ENCODE measurements at regions not wholly inside any gene's neighbourhood (a gene's known extent, or its start where the extent isn't known, plus 50 kb on each side); places are given as distances from the start of the nearest gene placed in this dataset.

DNA sequence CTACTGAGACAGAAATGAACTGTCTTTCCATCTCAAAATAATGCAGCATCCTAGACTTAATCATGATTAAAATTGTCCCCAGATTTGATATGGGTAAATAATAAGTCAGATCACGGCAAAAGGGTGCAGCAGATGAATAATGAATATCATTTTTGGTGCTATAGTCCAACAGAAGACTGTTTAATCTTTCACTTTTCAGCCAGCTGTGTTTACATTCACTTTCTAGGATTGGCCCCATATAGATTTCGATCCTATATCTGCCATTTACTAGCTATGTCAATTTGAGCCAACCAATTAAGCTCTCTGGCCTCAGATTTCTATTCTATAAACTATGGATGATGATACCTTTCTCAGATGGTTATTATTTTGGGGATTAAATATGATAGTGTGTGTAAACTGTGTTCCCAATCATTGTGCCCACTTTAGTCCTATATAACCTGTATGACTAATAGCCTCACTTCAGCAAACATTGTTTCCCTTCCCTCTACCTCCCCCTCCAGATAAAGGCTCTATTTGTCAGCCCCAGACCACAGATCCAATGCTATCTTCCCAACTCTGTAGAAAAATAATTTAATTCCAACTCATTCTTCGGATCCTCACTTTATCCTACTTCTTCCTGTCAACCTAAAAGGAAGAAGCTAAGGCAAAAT lies 53.6 kb upstream of the NT5E start:
- H3K27me3 Mint-ChIP-seq, result peaks cover 5% of the 10 kb centered on the region
- no peak overlapping the region for H3K4me2 ChIP-seq (replicated peaks; ENCODE audit: low read depth, low read length, poor library complexity, severe bottlenecking)
- H3K4me3 Mint-ChIP-seq, result no peak overlapping the region
- ChIA-PET POLR2A (no interaction called here), CTCF (no interaction called here)
- no peak overlapping the region for H3K27ac Mint-ChIP-seq
- H3K9me3 ChIP-seq (ENCODE audit: control extremely low read depth in 1 of 3, control insufficient read depth in 2 of 3, insufficient read depth in 1 of 3, low read length in 2 of 3), result peaks cover 0 to 4% (median 0%) of the 10 kb centered on the region in 3 donors
- no peak overlapping the region for H3K9ac ChIP-seq (ENCODE audit: low read length)
- no peak for ATAC-seq (ENCODE audit: low read depth)
- no peak for TF ChIP-seq EZH2 (IDR thresholded peaks at IDR 0.05; ENCODE audit: borderline replicate concordance, insufficient read depth, low read depth, low read length, poor library complexity, severe bottlenecking)
- TF ChIP-seq, protein P1, sequence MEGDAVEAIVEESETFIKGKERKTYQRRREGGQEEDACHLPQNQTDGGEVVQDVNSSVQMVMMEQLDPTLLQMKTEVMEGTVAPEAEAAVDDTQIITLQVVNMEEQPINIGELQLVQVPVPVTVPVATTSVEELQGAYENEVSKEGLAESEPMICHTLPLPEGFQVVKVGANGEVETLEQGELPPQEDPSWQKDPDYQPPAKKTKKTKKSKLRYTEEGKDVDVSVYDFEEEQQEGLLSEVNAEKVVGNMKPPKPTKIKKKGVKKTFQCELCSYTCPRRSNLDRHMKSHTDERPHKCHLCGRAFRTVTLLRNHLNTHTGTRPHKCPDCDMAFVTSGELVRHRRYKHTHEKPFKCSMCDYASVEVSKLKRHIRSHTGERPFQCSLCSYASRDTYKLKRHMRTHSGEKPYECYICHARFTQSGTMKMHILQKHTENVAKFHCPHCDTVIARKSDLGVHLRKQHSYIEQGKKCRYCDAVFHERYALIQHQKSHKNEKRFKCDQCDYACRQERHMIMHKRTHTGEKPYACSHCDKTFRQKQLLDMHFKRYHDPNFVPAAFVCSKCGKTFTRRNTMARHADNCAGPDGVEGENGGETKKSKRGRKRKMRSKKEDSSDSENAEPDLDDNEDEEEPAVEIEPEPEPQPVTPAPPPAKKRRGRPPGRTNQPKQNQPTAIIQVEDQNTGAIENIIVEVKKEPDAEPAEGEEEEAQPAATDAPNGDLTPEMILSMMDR (IDR thresholded peaks at IDR 0.05), result no peak
- no peak overlapping the region for H2AFZ ChIP-seq (ENCODE audit: insufficient read depth, low read depth, low read length, poor library complexity, severe bottlenecking)
- H3K4me3 ChIP-seq (ENCODE audit: control extremely low read depth in 1 of 5, extremely low read depth in 1 of 5, insufficient read depth in 1 of 5, low read depth in 2 of 5, low read length in 4 of 5), result no peak overlapping the region
- H3K9me3 Mint-ChIP-seq (ENCODE audit: insufficient read depth), result peaks cover 2% of the 10 kb centered on the region
- WGBS (ENCODE audit: insufficient coverage), result no CpG with 5 or more reads among the region's 3 CpGs
- no peaks in the 10 kb centered on the region for H3K79me2 ChIP-seq (ENCODE audit: control insufficient read depth, insufficient read depth, low read length)
- no peak for DNase-seq
- no peaks in the 10 kb centered on the region for H3K36me3 ChIP-seq (replicated peaks in 1 of 2; ENCODE audit: control extremely low read depth in 1 of 2, control insufficient read depth in 1 of 2, extremely low read depth in 1 of 2, insufficient read depth in 2 of 2, low read length in 1 of 2)
- H4K20me1 ChIP-seq (ENCODE audit: control insufficient read depth, insufficient read depth, low read length, poor library complexity, severe bottlenecking), result no peaks in the 10 kb centered on the region
- H3K4me1 ChIP-seq (ENCODE audit: control insufficient read depth in 2 of 2, insufficient read depth in 2 of 2, low read length in 2 of 2), result no peaks in the 10 kb centered on the region
- peaks cover 3% of the 10 kb centered on the region for H3K4me1 Mint-ChIP-seq
- no peak overlapping the region for H3K27ac ChIP-seq (ENCODE audit: low read length in 2 of 2)
- no peaks in the 10 kb centered on the region for H3K27me3 ChIP-seq (replicated peaks in 1 of 4; ENCODE audit: control extremely low read depth in 1 of 4, control insufficient read depth in 3 of 4, insufficient read depth in 4 of 4, low read length in 3 of 4)
- intact Hi-C loops (cut with micrococcal nuclease), result no loop called here

- Histone ChIP-seq H3K27me3 (replicated peaks in 1 of 4; ENCODE audit: control extremely low read depth in 1 of 4, control insufficient read depth in 3 of 4, insufficient read depth in 4 of 4, low read length in 3 of 4) (no peaks in the 10 kb centered on the region), H3K9ac (ENCODE audit: low read length) (no peak overlapping the region), H3K36me3 (replicated peaks in 1 of 2; ENCODE audit: control extremely low read depth in 1 of 2, control insufficient read depth in 1 of 2, extremely low read depth in 1 of 2, insufficient read depth in 2 of 2, low read length in 1 of 2) (no peaks in the 10 kb centered on the region), H3K4me1 (ENCODE audit: control insufficient read depth in 2 of 2, insufficient read depth in 2 of 2, low read length in 2 of 2) (no peaks in the 10 kb centered on the region), H3K4me3 (ENCODE audit: control extremely low read depth in 1 of 5, extremely low read depth in 1 of 5, insufficient read depth in 1 of 5, low read depth in 2 of 5, low read length in 4 of 5) (no peak overlapping the region), H3K9me3 (ENCODE audit: control extremely low read depth in 1 of 3, control insufficient read depth in 2 of 3, insufficient read depth in 1 of 3, low read length in 2 of 3) (peaks cover 0 to 4% (median 0%) of the 10 kb centered on the region in 3 donors), H4K20me1 (ENCODE audit: control insufficient read depth, insufficient read depth, low read length, poor library complexity, severe bottlenecking) (no peaks in the 10 kb centered on the region), H2AFZ (ENCODE audit: insufficient read depth, low read depth, low read length, poor library complexity, severe bottlenecking) (no peak overlapping the region), H3K4me2 (replicated peaks; ENCODE audit: low read depth, low read length, poor library complexity, severe bottlenecking) (no peak overlapping the region), H3K27ac (ENCODE audit: low read length in 2 of 2) (no peak overlapping the region), H3K79me2 (ENCODE audit: control insufficient read depth, insufficient read depth, low read length) (no peaks in the 10 kb centered on the region)
- DNase-seq (no peak), ATAC-seq (ENCODE audit: low read depth) (no peak)
- no peak overlapping the region for H3K4me3 Mint-ChIP-seq
- POLR2A ChIA-PET, result no interaction called here
- no peak for TF ChIP-seq EZH2 (IDR thresholded peaks at IDR 0.05; ENCODE audit: borderline replicate concordance, insufficient read depth, low read depth, low read length, poor library complexity, severe bottlenecking)
- TF ChIP-seq, protein P1 (IDR thresholded peaks at IDR 0.05), result no peak
- H3K4me1 Mint-ChIP-seq, result no peaks in the 10 kb centered on the region
- H3K27me3 Mint-ChIP-seq, result peaks cover 5% of the 10 kb centered on the region
- peaks cover 2% of the 10 kb centered on the region for H3K9me3 Mint-ChIP-seq (ENCODE audit: insufficient read depth)
- H3K27ac Mint-ChIP-seq, result no peak overlapping the region
- CTCF ChIA-PET, result no interaction called here
- intact Hi-C loops (cut with micrococcal nuclease), result no loop called here
These were observed 54.1 kb upstream of the NT5E start for GRCh38 chr6:85395746-85396145.

Measured in B cell (primary cell).